PFSK-1 (cell line): ENCODE measurements at regions not wholly inside any gene's neighbourhood (a gene's known extent, or its start where the extent isn't known, plus 50 kb on each side); places are given as distances from the start of the nearest gene placed in this dataset.

Source experiments
- POLR2AphosphoS5 ChIP-seq: IDR thresholded peaks from 2 replicates; pipeline ENCODE4 v1.6.1; 2012; ENCODE audit warnings: low read depth, mild to moderate bottlenecking, control low read depth, low read length, moderate library complexity
- TF ChIP-seq, protein P1 (sequence below), 2 experiments: IDR thresholded peaks; 2 replicates each; pipeline versions ENCODE4 v1.6.1 to v1.8.0; 2011 to 2012; ENCODE audit warnings: low read depth in 2 of 2, low read length in 2 of 2, control low read depth in 1 of 2, inconsistent platforms in 1 of 2, mild to moderate bottlenecking in 1 of 2, moderate library complexity in 1 of 2; ENCODE audit not compliant: insufficient read depth in 1 of 2

DNA sequence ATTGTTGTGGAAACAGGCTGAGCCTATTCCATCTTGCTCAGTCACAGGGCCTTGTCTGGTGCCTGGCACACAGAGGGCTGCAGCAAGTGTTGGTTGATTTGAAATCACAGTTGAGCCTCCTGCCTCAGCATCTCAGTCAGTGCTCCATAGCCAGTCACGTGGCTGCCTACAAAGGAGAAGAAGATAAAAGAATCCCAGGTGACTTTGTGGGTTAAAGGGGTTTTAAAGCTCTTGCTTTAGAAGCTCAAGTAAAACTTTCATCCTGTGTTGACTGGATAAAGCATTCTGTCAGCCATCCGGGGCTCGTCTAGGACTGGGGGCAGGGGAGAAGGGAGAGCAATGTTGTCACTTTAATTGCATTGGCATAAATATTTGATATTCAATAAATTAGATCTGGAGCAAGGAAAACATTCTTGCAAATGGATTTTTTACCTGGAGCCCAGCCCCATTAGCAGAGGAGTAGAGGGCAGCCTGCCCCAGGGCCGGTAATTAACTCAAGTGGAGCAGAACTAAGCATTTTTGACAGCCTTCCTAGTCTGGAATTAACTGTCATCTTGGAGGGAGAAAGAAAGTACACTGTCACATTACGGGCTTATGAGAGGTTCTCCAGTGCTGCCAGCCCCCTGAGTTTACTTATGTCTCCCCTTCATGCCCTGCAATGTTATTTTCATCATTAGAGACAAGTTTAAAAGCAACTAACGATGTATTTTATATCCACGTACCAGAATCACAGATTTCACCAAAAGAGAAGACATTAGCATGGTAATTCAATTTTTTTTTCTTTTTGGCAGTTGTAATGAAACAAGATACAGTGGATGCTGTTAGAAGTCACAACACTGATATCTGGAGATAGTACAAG is 71.7 kb upstream of the GTSF1L start:
- TF ChIP-seq POLR2AphosphoS5: no peak
- TF ChIP-seq, protein P1, sequence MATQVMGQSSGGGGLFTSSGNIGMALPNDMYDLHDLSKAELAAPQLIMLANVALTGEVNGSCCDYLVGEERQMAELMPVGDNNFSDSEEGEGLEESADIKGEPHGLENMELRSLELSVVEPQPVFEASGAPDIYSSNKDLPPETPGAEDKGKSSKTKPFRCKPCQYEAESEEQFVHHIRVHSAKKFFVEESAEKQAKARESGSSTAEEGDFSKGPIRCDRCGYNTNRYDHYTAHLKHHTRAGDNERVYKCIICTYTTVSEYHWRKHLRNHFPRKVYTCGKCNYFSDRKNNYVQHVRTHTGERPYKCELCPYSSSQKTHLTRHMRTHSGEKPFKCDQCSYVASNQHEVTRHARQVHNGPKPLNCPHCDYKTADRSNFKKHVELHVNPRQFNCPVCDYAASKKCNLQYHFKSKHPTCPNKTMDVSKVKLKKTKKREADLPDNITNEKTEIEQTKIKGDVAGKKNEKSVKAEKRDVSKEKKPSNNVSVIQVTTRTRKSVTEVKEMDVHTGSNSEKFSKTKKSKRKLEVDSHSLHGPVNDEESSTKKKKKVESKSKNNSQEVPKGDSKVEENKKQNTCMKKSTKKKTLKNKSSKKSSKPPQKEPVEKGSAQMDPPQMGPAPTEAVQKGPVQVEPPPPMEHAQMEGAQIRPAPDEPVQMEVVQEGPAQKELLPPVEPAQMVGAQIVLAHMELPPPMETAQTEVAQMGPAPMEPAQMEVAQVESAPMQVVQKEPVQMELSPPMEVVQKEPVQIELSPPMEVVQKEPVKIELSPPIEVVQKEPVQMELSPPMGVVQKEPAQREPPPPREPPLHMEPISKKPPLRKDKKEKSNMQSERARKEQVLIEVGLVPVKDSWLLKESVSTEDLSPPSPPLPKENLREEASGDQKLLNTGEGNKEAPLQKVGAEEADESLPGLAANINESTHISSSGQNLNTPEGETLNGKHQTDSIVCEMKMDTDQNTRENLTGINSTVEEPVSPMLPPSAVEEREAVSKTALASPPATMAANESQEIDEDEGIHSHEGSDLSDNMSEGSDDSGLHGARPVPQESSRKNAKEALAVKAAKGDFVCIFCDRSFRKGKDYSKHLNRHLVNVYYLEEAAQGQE (IDR thresholded peaks at IDR 0.05; ENCODE audit: insufficient read depth in 1 of 2, low read depth in 2 of 2, low read length in 2 of 2): no peak
